NCI-H146 treated with DMSO at 0.1 percent for 48 hours (cell line): ENCODE measurements at regions not wholly inside any gene's neighbourhood (a gene's known extent, or its start where the extent isn't known, plus 50 kb on each side); places are given as distances from the start of the nearest gene placed in this dataset.
"Not testable (repeated sequence)": the region's sequence is repeated elsewhere in the genome, so short reads cannot be mapped to it uniquely, and the experiment has no call there.

Source experiments
- DNase-seq: peaks from one replicate; lab custom pipeline; 2025; ENCODE audit not compliant: unreplicated experiment; lab: John Stamatoyannopoulos, UW

GRCh38 chr13:80821466-80821865, 480.5 kb upstream of the SPRY2 start:
- no peak for DNase-seq

- DNase-seq: no peak
Observed at GRCh38 chr13:80817979-80818378, 477.1 kb upstream of the SPRY2 start.

GRCh38 chr13:80814541-80814940, 473.6 kb upstream of the SPRY2 start:
- no peak for DNase-seq

GRCh38 chr13:80810294-80810693, 469.4 kb upstream of the SPRY2 start:
- DNase-seq: not testable (repeated sequence)

- no peak for DNase-seq
Observed at GRCh38 chr13:80802946-80803345, 462.0 kb upstream of the SPRY2 start.

- DNase-seq: no peak
Observed at GRCh38 chr13:80798576-80799133, 457.7 kb upstream of the SPRY2 start.

GRCh38 chr13:80787604-80788003, 446.7 kb upstream of the SPRY2 start:
- DNase-seq: no peak

- DNase-seq: no peak
Observed at GRCh38 chr13:80783926-80784565, 443.1 kb upstream of the SPRY2 start.

GRCh38 chr13:80782441-80782840, 441.5 kb upstream of the SPRY2 start:
- no peak for DNase-seq

- no peak for DNase-seq
Observed at GRCh38 chr13:80778297-80778696, 437.4 kb upstream of the SPRY2 start.

- DNase-seq: no peak
Observed at GRCh38 chr13:80757694-80758093, 416.8 kb upstream of the SPRY2 start.

GRCh38 chr13:80755910-80756309, 415.0 kb upstream of the SPRY2 start:
- DNase-seq: no peak

GRCh38 chr13:80754441-80754840, 413.5 kb upstream of the SPRY2 start:
- DNase-seq: no peak

- no peak for DNase-seq
Observed at GRCh38 chr13:80753866-80754265, 412.9 kb upstream of the SPRY2 start.

- peak; percentile 6 for DNase-seq
Observed at GRCh38 chr13:80751854-80752253, 410.9 kb upstream of the SPRY2 start.

- DNase-seq: no peak
Observed at GRCh38 chr13:80744147-80744914, 403.4 kb upstream of the SPRY2 start.

- no peak for DNase-seq
Observed at GRCh38 chr13:80742033-80742432, 401.1 kb upstream of the SPRY2 start.

GRCh38 chr13:80740071-80740470, 399.1 kb upstream of the SPRY2 start:
- DNase-seq: no peak

GRCh38 chr13:80737513-80737912, 396.6 kb upstream of the SPRY2 start:
- DNase-seq: no peak

- no peak for DNase-seq
Observed at GRCh38 chr13:80727321-80727975, 386.5 kb upstream of the SPRY2 start.

- DNase-seq: no peak
Observed at GRCh38 chr13:80726868-80727267, 385.9 kb upstream of the SPRY2 start.

- no peak for DNase-seq
Observed at GRCh38 chr13:80721689-80722088, 380.8 kb upstream of the SPRY2 start.
